ENCODE measurements at regions not wholly inside any gene's neighbourhood (a gene's known extent, or its start where the extent isn't known, plus 50 kb on each side); places are given as distances from the start of the nearest gene placed in this dataset.

DNA sequence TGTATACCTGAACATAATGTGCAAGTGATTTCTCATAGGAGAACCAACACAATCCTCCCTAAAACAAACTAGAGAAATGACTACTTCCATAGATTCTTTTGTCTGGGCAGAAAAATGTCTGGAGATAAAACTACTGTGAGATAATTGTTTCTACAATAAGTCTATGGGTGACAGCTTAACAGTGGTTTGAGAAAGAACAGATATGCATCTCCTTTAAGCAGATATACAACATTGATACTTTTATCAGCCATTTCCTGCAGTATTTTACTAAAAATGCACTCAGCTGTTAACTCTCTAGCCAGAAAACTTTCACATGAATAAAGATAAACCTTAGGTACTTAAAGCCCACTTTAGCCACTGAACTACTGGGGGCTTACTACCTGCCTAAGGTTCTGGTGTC, 1132.4 kb downstream of the EFNB2 start:
- Histone ChIP-seq H3K36me3 (ENCODE audit: low read depth, low read length) (no peaks in the 10 kb centered on the region), H2AFZ (ENCODE audit: low read length) (no peak overlapping the region), H3K79me2 (ENCODE audit: low read length) (no peaks in the 10 kb centered on the region), H3F3A (ENCODE audit: low read length, unreplicated experiment) (no peaks in the 10 kb centered on the region), H4K20me1 (ENCODE audit: low read length) (no peaks in the 10 kb centered on the region), H3K4me2 (ENCODE audit: low read length) (no peak overlapping the region), H3K9ac (ENCODE audit: low read length) (no peak overlapping the region), H3K4me3 (ENCODE audit: low read length) (no peak overlapping the region), H3K27ac (ENCODE audit: low read length) (no peak overlapping the region), H3K4me1 (ENCODE audit: insufficient read depth, low read length) (no peaks in the 10 kb centered on the region), H3K9me2 (replicated peaks; ENCODE audit: low read length) (no peaks in the 10 kb centered on the region), H3K27me3 (ENCODE audit: low read length) (no peaks in the 10 kb centered on the region), H3K9me3 (ENCODE audit: low read length) (no peaks in the 10 kb centered on the region)
- TF ChIP-seq EZH2phosphoT487 (IDR thresholded peaks at IDR 0.05; ENCODE audit: borderline replicate concordance, low read length), result no peak
- TF ChIP-seq, protein P1, sequence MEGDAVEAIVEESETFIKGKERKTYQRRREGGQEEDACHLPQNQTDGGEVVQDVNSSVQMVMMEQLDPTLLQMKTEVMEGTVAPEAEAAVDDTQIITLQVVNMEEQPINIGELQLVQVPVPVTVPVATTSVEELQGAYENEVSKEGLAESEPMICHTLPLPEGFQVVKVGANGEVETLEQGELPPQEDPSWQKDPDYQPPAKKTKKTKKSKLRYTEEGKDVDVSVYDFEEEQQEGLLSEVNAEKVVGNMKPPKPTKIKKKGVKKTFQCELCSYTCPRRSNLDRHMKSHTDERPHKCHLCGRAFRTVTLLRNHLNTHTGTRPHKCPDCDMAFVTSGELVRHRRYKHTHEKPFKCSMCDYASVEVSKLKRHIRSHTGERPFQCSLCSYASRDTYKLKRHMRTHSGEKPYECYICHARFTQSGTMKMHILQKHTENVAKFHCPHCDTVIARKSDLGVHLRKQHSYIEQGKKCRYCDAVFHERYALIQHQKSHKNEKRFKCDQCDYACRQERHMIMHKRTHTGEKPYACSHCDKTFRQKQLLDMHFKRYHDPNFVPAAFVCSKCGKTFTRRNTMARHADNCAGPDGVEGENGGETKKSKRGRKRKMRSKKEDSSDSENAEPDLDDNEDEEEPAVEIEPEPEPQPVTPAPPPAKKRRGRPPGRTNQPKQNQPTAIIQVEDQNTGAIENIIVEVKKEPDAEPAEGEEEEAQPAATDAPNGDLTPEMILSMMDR (conservative IDR thresholded peaks at IDR 0.05; ENCODE audit: low read depth, low read length), result no peak
- no peak for TF ChIP-seq EZH2 (IDR thresholded peaks at IDR 0.05; ENCODE audit: low read length, unreplicated experiment)
- BruUV-seq (replicated peaks), result no TSS peak
- ChIA-PET POLR2A (ENCODE audit: unreplicated experiment) (no interaction called here), CTCF (no interaction called here)
- ATAC-seq, result no peak
- no peak for DNase-seq
- intact Hi-C loops (cut with micrococcal nuclease), result no loop called here

DNA sequence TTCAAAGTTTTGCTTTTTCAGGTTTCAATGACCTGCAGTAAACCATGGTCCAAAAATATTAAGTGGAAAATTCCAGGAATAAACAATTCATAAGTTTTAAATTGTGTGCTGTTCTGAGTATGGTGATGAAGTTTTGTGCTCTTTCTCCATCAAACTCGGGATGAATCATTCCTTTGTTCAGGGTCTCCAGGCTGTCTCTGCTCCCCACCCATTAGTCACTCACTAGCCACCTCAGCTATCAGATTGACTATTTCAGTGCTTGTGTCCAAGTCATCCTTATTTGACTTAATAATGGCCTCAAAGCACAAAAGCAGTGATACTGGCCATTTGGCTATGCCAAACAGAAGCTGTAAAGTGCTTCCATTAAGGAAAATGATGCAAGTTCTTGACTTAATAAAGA, 1140.4 kb downstream of the EFNB2 start:
- H3K27ac ChIP-seq (ENCODE audit: low read length), result no peak overlapping the region
- BruUV-seq (replicated peaks), result no TSS peak
- H3K9ac ChIP-seq (ENCODE audit: low read length), result no peak overlapping the region
- TF ChIP-seq EZH2 (IDR thresholded peaks at IDR 0.05; ENCODE audit: low read length, unreplicated experiment) (no peak), EZH2phosphoT487 (IDR thresholded peaks at IDR 0.05; ENCODE audit: borderline replicate concordance, low read length) (no peak)
- TF ChIP-seq, protein P1 (conservative IDR thresholded peaks at IDR 0.05; ENCODE audit: low read depth, low read length), result no peak
- ChIA-PET CTCF (no interaction called here), POLR2A (ENCODE audit: unreplicated experiment) (no interaction called here)
- H2AFZ ChIP-seq (ENCODE audit: low read length), result no peak overlapping the region
- no peaks in the 10 kb centered on the region for H3K9me3 ChIP-seq (ENCODE audit: low read length)
- H3K27me3 ChIP-seq (ENCODE audit: low read length), result no peaks in the 10 kb centered on the region
- no peak overlapping the region for H3K4me3 ChIP-seq (ENCODE audit: low read length)
- DNase-seq, result no peak
- ATAC-seq, result no peak
- no peaks in the 10 kb centered on the region for H3K36me3 ChIP-seq (ENCODE audit: low read depth, low read length)
- no peaks in the 10 kb centered on the region for H4K20me1 ChIP-seq (ENCODE audit: low read length)
- intact Hi-C loops (cut with micrococcal nuclease), result no loop called here
- no peaks in the 10 kb centered on the region for H3K79me2 ChIP-seq (ENCODE audit: low read length)
- H3F3A ChIP-seq (ENCODE audit: low read length, unreplicated experiment), result no peaks in the 10 kb centered on the region
- H3K4me1 ChIP-seq (ENCODE audit: insufficient read depth, low read length), result no peaks in the 10 kb centered on the region
- H3K9me2 ChIP-seq (replicated peaks; ENCODE audit: low read length), result no peaks in the 10 kb centered on the region
- H3K4me2 ChIP-seq (ENCODE audit: low read length), result no peak overlapping the region

- DNase-seq (no peak), ATAC-seq (no peak)
- Histone ChIP-seq H3K79me2 (ENCODE audit: low read length) (no peaks in the 10 kb centered on the region), H3K4me1 (ENCODE audit: insufficient read depth, low read length) (no peaks in the 10 kb centered on the region), H3K9me2 (replicated peaks; ENCODE audit: low read length) (no peaks in the 10 kb centered on the region), H3K4me2 (ENCODE audit: low read length) (no peak overlapping the region), H3K27me3 (ENCODE audit: low read length) (no peaks in the 10 kb centered on the region), H2AFZ (ENCODE audit: low read length) (no peak overlapping the region), H4K20me1 (ENCODE audit: low read length) (no peaks in the 10 kb centered on the region), H3K9me3 (ENCODE audit: low read length) (no peaks in the 10 kb centered on the region), H3K9ac (ENCODE audit: low read length) (no peak overlapping the region), H3F3A (ENCODE audit: low read length, unreplicated experiment) (no peaks in the 10 kb centered on the region), H3K27ac (ENCODE audit: low read length) (no peak overlapping the region), H3K36me3 (ENCODE audit: low read depth, low read length) (no peaks in the 10 kb centered on the region), H3K4me3 (ENCODE audit: low read length) (no peak overlapping the region)
- intact Hi-C loops (cut with micrococcal nuclease), result no loop called here
- TF ChIP-seq, protein P1 (conservative IDR thresholded peaks at IDR 0.05; ENCODE audit: low read depth, low read length), result no peak
- TF ChIP-seq EZH2 (IDR thresholded peaks at IDR 0.05; ENCODE audit: low read length, unreplicated experiment), result no peak
- TF ChIP-seq EZH2phosphoT487 (IDR thresholded peaks at IDR 0.05; ENCODE audit: borderline replicate concordance, low read length), result no peak
- CTCF ChIA-PET, result no interaction called here
- POLR2A ChIA-PET (ENCODE audit: unreplicated experiment), result no interaction called here
- BruUV-seq (replicated peaks), result no TSS peak
These were observed 1146.1 kb downstream of the EFNB2 start for GRCh38 chr13:105389373-105389772.
